Stomach (tissue), 8 donors: ENCODE measurements at regions not wholly inside any gene's neighbourhood (a gene's known extent, or its start where the extent isn't known, plus 50 kb on each side); places are given as distances from the start of the nearest gene placed in this dataset.
"Not testable (repeated sequence)": the region's sequence is repeated elsewhere in the genome, so short reads cannot be mapped to it uniquely, and the experiment has no call there.

ENCODE experiments used
- DNase-seq, 2 donors: peaks; one replicate each; pipeline versions ENCODE4 v3.0.0 to v3.0.0-alpha.2; 2013 to 2019
- H3K27ac ChIP-seq, 5 donors: fragments of 200-600 bp in 4 of 5; sonication (generic) in 4 of 5; one replicate each; pipeline ENCODE4 v1.5.1; 2013 to 2019; ENCODE audit warnings: mild to moderate bottlenecking in 1 of 5, moderate library complexity in 1 of 5
- H3K27me3 ChIP-seq, 3 donors: fragments of 200-600 bp; sonication (generic); one replicate each; pipeline ENCODE4 v1.5.1; 2017 to 2019; ENCODE audit warnings: mixed run types in 1 of 3
- H3K36me3 ChIP-seq, 4 donors: fragments of 200-600 bp; sonication (generic); 1 replicate in 3 of 4; 2 replicates in 1 of 4; pipeline ENCODE4 v1.5.1; 2016 to 2019
- H3K4me1 ChIP-seq, 4 donors: fragments of 200-600 bp; sonication (generic); one replicate each; pipeline ENCODE4 v1.5.1; 2016 to 2019
- H3K4me3 ChIP-seq, 4 donors: fragments of 200-600 bp; sonication (generic) in 3 of 4; one replicate each; pipeline ENCODE4 v1.5.1; 2016 to 2019; ENCODE audit warnings: mild to moderate bottlenecking in 1 of 4
- H3K9me3 ChIP-seq, 4 donors: fragments of 200-600 bp; sonication (generic); one replicate each; pipeline ENCODE4 v1.5.1; 2016 to 2019
- CTCF ChIP-seq, 7 experiments: fragments of 450-650 bp in 4 of 7; fragments of 200-600 bp in 3 of 7; sonication (generic) in 3 of 7; IDR thresholded peaks; one replicate each; pipeline ENCODE4 v1.5.1; 2016 to 2019; ENCODE audit warnings: antibody characterized with exemption in 7 of 7, control low read depth in 2 of 7, mild to moderate bottlenecking in 1 of 7
- EP300 ChIP-seq: sonication (generic); formaldehyde crosslinking; IDR thresholded peaks from one replicate; pipeline ENCODE4 v1.6.1; 2017; ENCODE audit warnings: antibody characterized with exemption
- POLR2A ChIP-seq, 4 donors: fragments of 450-650 bp; IDR thresholded peaks; one replicate each; pipeline ENCODE4 v1.6.1; 2016; ENCODE audit warnings: antibody characterized with exemption in 4 of 4, control low read depth in 2 of 4, mild to moderate bottlenecking in 1 of 4, moderate library complexity in 1 of 4
- POLR2AphosphoS5 ChIP-seq, 3 donors: sonication (generic); formaldehyde crosslinking; IDR thresholded peaks; one replicate each; pipeline ENCODE4 v1.6.1; 2016; ENCODE audit warnings: antibody characterized with exemption in 3 of 3
- WGBS, 5 donors: extraction: QIAGEN DNeasy Blood & Tissue Kit in 3 of 5; methylation state at CpG; one replicate each; pipeline versions ENCODE4 v1.1.5 to v1.1.7; 2013 to 2018; 5-methylcytosine and 5-hydroxymethylcytosine counted together
- intact Hi-C: fragments of 100-400 bp; cut with DNase I; formaldehyde crosslinking; loops from one replicate; pipeline ENCODE4 v1.15.1; 2023; ENCODE audit warnings: low total_unique reads
- donor health status: healthy with polysubstance abuse.
- donor health status: Bipolar disorder and iron deficiency.
- donor health status: healthy.

GRCh38 chr5:12865529-12865928 lies 961.3 kb upstream of the CTNND2 start:
- TF ChIP-seq POLR2A (IDR thresholded peaks at IDR 0.05) (no peak), POLR2AphosphoS5 (IDR thresholded peaks at IDR 0.05) (no peak), EP300 (no peak), CTCF (IDR thresholded peaks at IDR 0.05) (no peak)
- H3K4me3 ChIP-seq, result no peak overlapping the region
- intact Hi-C loops, result no loop called here

GRCh38 chr5:12861886-12862654 lies 957.8 kb upstream of the CTNND2 start:
- H3K36me3 ChIP-seq, result no peaks in the 10 kb centered on the region
- peaks cover 0 to 8% (median 0%) of the 10 kb centered on the region in 4 donors for H3K9me3 ChIP-seq
- WGBS, 5 donors, result 71 to 81% (median 74%) methylated on average over 7 of the region's 7 CpGs
- no peak overlapping the region for H3K27ac ChIP-seq
- no peak for DNase-seq
- no peaks in the 10 kb centered on the region for H3K4me1 ChIP-seq
- TF ChIP-seq POLR2AphosphoS5 (IDR thresholded peaks at IDR 0.05) (no peak), EP300 (no peak), CTCF (IDR thresholded peaks at IDR 0.05) (no peak), POLR2A (IDR thresholded peaks at IDR 0.05) (no peak)
- intact Hi-C loops, result no loop called here
- H3K27me3 ChIP-seq, result no peaks in the 10 kb centered on the region
- H3K4me3 ChIP-seq, result no peak overlapping the region

More at GRCh38 chr5:12865529-12865928, 961.3 kb upstream of the CTNND2 start:
- Histone ChIP-seq H3K9me3 (no peaks in the 10 kb centered on the region), H3K27ac (no peak overlapping the region), H3K36me3 (no peaks in the 10 kb centered on the region), H3K4me1 (no peaks in the 10 kb centered on the region), H3K27me3 (no peaks in the 10 kb centered on the region)
- DNase-seq, result no peak

GRCh38 chr5:12856105-12856504 lies 951.9 kb upstream of the CTNND2 start:
- DNase-seq, H3K36me3 ChIP-seq, H3K27ac ChIP-seq, H3K4me3 ChIP-seq, H3K9me3 ChIP-seq, H3K27me3 ChIP-seq, intact Hi-C loops, H3K4me1 ChIP-seq: not testable (repeated sequence)
- WGBS, 5 donors, result 30 to 50% (median 44%) methylated on average over 1 of the region's 1 CpG

- Histone ChIP-seq H3K27ac (no peak overlapping the region), H3K36me3 (no peaks in the 10 kb centered on the region), H3K4me1 (no peaks in the 10 kb centered on the region), H3K9me3 (peaks cover 0 to 8% (median 0%) of the 10 kb centered on the region in 4 donors), H3K27me3 (no peaks in the 10 kb centered on the region), H3K4me3 (no peak overlapping the region)
- no peak for TF ChIP-seq POLR2A (IDR thresholded peaks at IDR 0.05)
- WGBS, 5 donors, result 60 to 69% (median 65%) methylated on average over 5 of the region's 5 CpGs
- intact Hi-C loops, result no loop called here
- no peak for DNase-seq
These were observed 950.1 kb upstream of the CTNND2 start for GRCh38 chr5:12854386-12854785.

- H3K36me3 ChIP-seq, result no peaks in the 10 kb centered on the region
- no peak overlapping the region for H3K4me3 ChIP-seq
- no peaks in the 10 kb centered on the region for H3K9me3 ChIP-seq
- no peak overlapping the region for H3K27ac ChIP-seq
- no peaks in the 10 kb centered on the region for H3K27me3 ChIP-seq
- H3K4me1 ChIP-seq, result no peaks in the 10 kb centered on the region
- WGBS, 5 donors, result 53 to 69% (median 64%) methylated on average over 5 of the region's 5 CpGs
- intact Hi-C loops, result no loop called here
- DNase-seq, result no peak
- TF ChIP-seq POLR2AphosphoS5 (IDR thresholded peaks at IDR 0.05) (no peak), CTCF (IDR thresholded peaks at IDR 0.05) (no peak), POLR2A (IDR thresholded peaks at IDR 0.05) (no peak), EP300 (no peak)
These were observed 947.5 kb upstream of the CTNND2 start for GRCh38 chr5:12851761-12852160.
